ENCODE measurements at regions not wholly inside any gene's neighbourhood (a gene's known extent, or its start where the extent isn't known, plus 50 kb on each side); places are given as distances from the start of the nearest gene placed in this dataset.

- CTCF ChIA-PET = no interaction called here
- DNase-seq = no peak
- Mint-ChIP-seq H3K4me3 (no peak overlapping the region), H3K36me3 (no peaks in the 10 kb centered on the region), H3K4me1 (ENCODE audit: low read depth) (no peaks in the 10 kb centered on the region), H3K27ac (no peak overlapping the region), H3K27me3 (no peaks in the 10 kb centered on the region), H3K9me3 (peaks cover 11% of the 10 kb centered on the region)
- POLR2A ChIA-PET = no interaction called here
- intact Hi-C loops (cut with micrococcal nuclease) = no loop called here
These were observed 140.2 kb upstream of the LRP1B start for GRCh38 chr2:142270990-142271389.

GRCh38 chr2:142270291-142270690 is 139.5 kb upstream of the LRP1B start:
- Mint-ChIP-seq H3K4me3 (no peak overlapping the region), H3K27ac (no peak overlapping the region), H3K36me3 (no peaks in the 10 kb centered on the region), H3K27me3 (no peaks in the 10 kb centered on the region), H3K9me3 (peaks cover 11% of the 10 kb centered on the region), H3K4me1 (ENCODE audit: low read depth) (no peaks in the 10 kb centered on the region)
- CTCF ChIA-PET = no interaction called here
- POLR2A ChIA-PET = no interaction called here
- no peak for DNase-seq
- intact Hi-C loops (cut with micrococcal nuclease) = no loop called here

- Mint-ChIP-seq H3K27ac (no peak overlapping the region), H3K4me1 (ENCODE audit: low read depth) (no peaks in the 10 kb centered on the region), H3K9me3 (peaks cover 28% of the 10 kb centered on the region), H3K36me3 (no peaks in the 10 kb centered on the region), H3K4me3 (no peak overlapping the region), H3K27me3 (no peaks in the 10 kb centered on the region)
- no peak for DNase-seq
- POLR2A ChIA-PET = no interaction called here
- CTCF ChIA-PET = no interaction called here
- intact Hi-C loops (cut with micrococcal nuclease) = no loop called here
These were observed 128.5 kb upstream of the LRP1B start for GRCh38 chr2:142259356-142259755.

DNA sequence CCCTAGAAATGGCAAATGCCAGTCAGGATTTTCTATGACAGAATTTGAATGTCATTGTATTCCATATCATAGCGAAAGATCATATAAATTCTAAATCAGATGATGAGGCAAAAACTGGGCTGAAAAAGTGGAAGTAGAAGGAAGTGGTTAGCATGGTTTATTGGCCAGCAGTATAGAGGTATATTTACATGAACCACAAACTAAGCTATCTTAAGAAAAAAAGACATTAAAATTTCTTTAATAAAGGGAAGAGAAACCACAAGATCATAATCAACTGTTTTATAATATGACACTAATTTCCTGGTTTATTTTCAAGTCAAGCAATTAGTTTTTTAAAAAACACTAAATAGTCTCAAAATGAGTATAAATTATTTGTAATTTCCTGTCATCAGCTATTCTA is 123.2 kb upstream of the LRP1B start:
- Mint-ChIP-seq H3K4me1 (ENCODE audit: low read depth) (no peaks in the 10 kb centered on the region), H3K36me3 (no peaks in the 10 kb centered on the region)

DNA sequence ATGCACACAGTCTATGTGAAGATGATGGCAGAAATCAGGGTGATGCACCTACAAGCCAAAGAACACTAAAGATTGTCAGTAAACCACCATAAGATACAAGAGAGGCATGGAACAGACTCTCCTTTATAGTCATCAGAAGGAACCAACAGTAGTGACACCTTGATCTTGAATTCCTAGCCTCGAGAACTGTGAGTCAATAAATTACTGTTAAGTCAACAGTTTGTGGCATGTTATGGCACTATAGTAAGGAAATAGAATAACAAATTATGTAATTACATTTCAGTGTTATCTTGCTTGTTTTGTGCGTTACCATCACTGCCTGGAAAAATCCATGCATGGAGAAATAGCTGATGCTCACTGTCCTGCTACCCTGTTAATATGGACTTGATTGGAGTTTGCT is 110.2 kb upstream of the LRP1B start:
- H3K27me3 Mint-ChIP-seq = no peaks in the 10 kb centered on the region
- no peaks in the 10 kb centered on the region for H3K36me3 Mint-ChIP-seq
- no peaks in the 10 kb centered on the region for H3K4me1 Mint-ChIP-seq (ENCODE audit: low read depth)
- intact Hi-C loops (cut with micrococcal nuclease) = no loop called here
- ChIA-PET POLR2A (no interaction called here), CTCF (no interaction called here)
- H3K9me3 Mint-ChIP-seq = peaks cover 17% of the 10 kb centered on the region
- DNase-seq = no peak
- no peak overlapping the region for H3K27ac Mint-ChIP-seq
- no peak overlapping the region for H3K4me3 Mint-ChIP-seq

More for the DNA sequence above, 123.2 kb upstream of the LRP1B start:
- ChIA-PET CTCF (no interaction called here), POLR2A (no interaction called here)
- Mint-ChIP-seq H3K9me3 (peaks cover 15% of the 10 kb centered on the region), H3K4me3 (no peak overlapping the region), H3K27me3 (no peaks in the 10 kb centered on the region), H3K27ac (no peak overlapping the region)
- no peak for DNase-seq
- intact Hi-C loops (cut with micrococcal nuclease) = no loop called here

GRCh38 chr2:142236181-142236580 is 105.4 kb upstream of the LRP1B start:
- CTCF ChIA-PET = no interaction called here
- POLR2A ChIA-PET = no interaction called here
- H3K36me3 Mint-ChIP-seq = no peaks in the 10 kb centered on the region
- DNase-seq = no peak
- H3K27ac Mint-ChIP-seq = no peak overlapping the region
- no peaks in the 10 kb centered on the region for H3K27me3 Mint-ChIP-seq
- H3K4me3 Mint-ChIP-seq = no peak overlapping the region
- H3K9me3 Mint-ChIP-seq = peaks cover 15% of the 10 kb centered on the region
- intact Hi-C loops (cut with micrococcal nuclease) = no loop called here
- no peaks in the 10 kb centered on the region for H3K4me1 Mint-ChIP-seq (ENCODE audit: low read depth)

DNA sequence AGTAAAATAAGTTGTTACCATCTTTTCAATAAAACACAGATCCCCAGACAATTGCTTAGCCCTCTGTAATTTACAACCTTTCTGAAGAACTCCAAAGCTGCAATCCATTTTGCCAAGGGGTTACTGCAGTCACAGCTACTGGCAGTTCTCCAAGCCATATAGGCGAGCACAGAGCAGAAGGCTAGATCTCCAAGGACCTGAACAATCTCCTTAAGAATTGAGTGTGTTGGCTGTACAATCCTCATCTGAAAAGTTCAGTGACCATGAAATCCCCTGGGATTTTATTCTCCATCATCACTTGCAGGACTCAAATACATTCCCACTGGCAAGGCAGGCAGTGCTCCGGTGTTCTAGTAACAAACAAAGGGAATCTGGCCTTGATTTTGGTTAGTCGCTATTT is 103.9 kb upstream of the LRP1B start:
- intact Hi-C loops (cut with micrococcal nuclease) = no loop called here
- H3K9me3 Mint-ChIP-seq = peaks cover 14% of the 10 kb centered on the region
- H3K27me3 Mint-ChIP-seq = no peaks in the 10 kb centered on the region
- POLR2A ChIA-PET = no interaction called here
- no peak for DNase-seq
- no peak overlapping the region for H3K4me3 Mint-ChIP-seq
- H3K36me3 Mint-ChIP-seq = no peaks in the 10 kb centered on the region
- no peaks in the 10 kb centered on the region for H3K4me1 Mint-ChIP-seq (ENCODE audit: low read depth)
- no peak overlapping the region for H3K27ac Mint-ChIP-seq
- CTCF ChIA-PET = no interaction called here

- Mint-ChIP-seq H3K4me1 (ENCODE audit: low read depth) (no peaks in the 10 kb centered on the region), H3K9me3 (peaks cover 16% of the 10 kb centered on the region), H3K27me3 (no peaks in the 10 kb centered on the region), H3K36me3 (no peaks in the 10 kb centered on the region), H3K4me3 (no peak overlapping the region), H3K27ac (no peak overlapping the region)
- DNase-seq = no peak
- ChIA-PET CTCF (no interaction called here), POLR2A (no interaction called here)
- intact Hi-C loops (cut with micrococcal nuclease) = no loop called here
These were observed 92.5 kb upstream of the LRP1B start for GRCh38 chr2:142223309-142223708.

- no peak overlapping the region for H3K4me3 Mint-ChIP-seq
- ChIA-PET POLR2A (no interaction called here), CTCF (no interaction called here)
- peaks cover 18% of the 10 kb centered on the region for H3K9me3 Mint-ChIP-seq
- H3K27me3 Mint-ChIP-seq = no peaks in the 10 kb centered on the region
- intact Hi-C loops (cut with micrococcal nuclease) = no loop called here
- H3K27ac Mint-ChIP-seq = no peak overlapping the region
- DNase-seq = no peak
- no peaks in the 10 kb centered on the region for H3K4me1 Mint-ChIP-seq (ENCODE audit: low read depth)
- no peaks in the 10 kb centered on the region for H3K36me3 Mint-ChIP-seq
These were observed 91.9 kb upstream of the LRP1B start for GRCh38 chr2:142222715-142223114.

- POLR2A ChIA-PET = no interaction called here
- H3K27me3 Mint-ChIP-seq = no peaks in the 10 kb centered on the region
- no peak for DNase-seq
- intact Hi-C loops (cut with micrococcal nuclease) = no loop called here
- no peak overlapping the region for H3K27ac Mint-ChIP-seq
- CTCF ChIA-PET = no interaction called here
- H3K36me3 Mint-ChIP-seq = no peaks in the 10 kb centered on the region
- H3K9me3 Mint-ChIP-seq = peaks cover 19% of the 10 kb centered on the region
- no peaks in the 10 kb centered on the region for H3K4me1 Mint-ChIP-seq (ENCODE audit: low read depth)
- no peak overlapping the region for H3K4me3 Mint-ChIP-seq
These were observed 90.1 kb upstream of the LRP1B start for GRCh38 chr2:142220901-142221300.

DNA sequence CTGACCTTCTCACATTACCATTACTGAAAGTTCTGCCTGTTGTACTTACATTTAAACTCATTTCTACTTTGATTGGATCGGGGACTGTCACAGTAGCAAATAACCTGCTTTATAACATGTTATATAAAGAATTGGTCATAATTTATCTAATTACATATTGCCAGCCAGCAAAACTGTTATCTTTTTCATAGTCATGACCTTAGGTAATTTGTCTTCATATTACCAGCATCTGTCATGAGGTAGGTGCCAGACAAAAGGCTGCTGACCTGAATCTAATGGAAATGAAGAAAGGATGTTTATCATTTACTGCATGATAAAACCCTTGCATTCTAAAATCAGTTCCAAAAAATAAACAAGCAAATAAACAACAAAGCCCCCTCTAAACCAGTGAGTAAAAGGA is 89.4 kb upstream of the LRP1B start:
- intact Hi-C loops (cut with micrococcal nuclease) = no loop called here
- Mint-ChIP-seq H3K9me3 (peaks cover 19% of the 10 kb centered on the region), H3K36me3 (no peaks in the 10 kb centered on the region), H3K27me3 (no peaks in the 10 kb centered on the region), H3K4me3 (no peak overlapping the region), H3K27ac (no peak overlapping the region), H3K4me1 (ENCODE audit: low read depth) (no peaks in the 10 kb centered on the region)
- CTCF ChIA-PET = no interaction called here
- POLR2A ChIA-PET = no interaction called here
- no peak for DNase-seq

- Mint-ChIP-seq H3K4me3 (no peak overlapping the region), H3K4me1 (ENCODE audit: low read depth) (no peaks in the 10 kb centered on the region), H3K36me3 (no peaks in the 10 kb centered on the region), H3K27me3 (no peaks in the 10 kb centered on the region), H3K9me3 (peaks cover 22% of the 10 kb centered on the region), H3K27ac (no peak overlapping the region)
- intact Hi-C loops (cut with micrococcal nuclease) = no loop called here
- ChIA-PET POLR2A (no interaction called here), CTCF (no interaction called here)
- no peak for DNase-seq
These were observed 87.7 kb upstream of the LRP1B start for GRCh38 chr2:142218471-142218870.

GRCh38 chr2:142217804-142218203 is 87.0 kb upstream of the LRP1B start:
- POLR2A ChIA-PET = no interaction called here
- no peak overlapping the region for H3K27ac Mint-ChIP-seq
- DNase-seq = no peak
- H3K9me3 Mint-ChIP-seq = peaks cover 22% of the 10 kb centered on the region
- intact Hi-C loops (cut with micrococcal nuclease) = no loop called here
- CTCF ChIA-PET = no interaction called here
- no peaks in the 10 kb centered on the region for H3K4me1 Mint-ChIP-seq (ENCODE audit: low read depth)
- no peaks in the 10 kb centered on the region for H3K27me3 Mint-ChIP-seq
- H3K36me3 Mint-ChIP-seq = no peaks in the 10 kb centered on the region
- H3K4me3 Mint-ChIP-seq = no peak overlapping the region

DNA sequence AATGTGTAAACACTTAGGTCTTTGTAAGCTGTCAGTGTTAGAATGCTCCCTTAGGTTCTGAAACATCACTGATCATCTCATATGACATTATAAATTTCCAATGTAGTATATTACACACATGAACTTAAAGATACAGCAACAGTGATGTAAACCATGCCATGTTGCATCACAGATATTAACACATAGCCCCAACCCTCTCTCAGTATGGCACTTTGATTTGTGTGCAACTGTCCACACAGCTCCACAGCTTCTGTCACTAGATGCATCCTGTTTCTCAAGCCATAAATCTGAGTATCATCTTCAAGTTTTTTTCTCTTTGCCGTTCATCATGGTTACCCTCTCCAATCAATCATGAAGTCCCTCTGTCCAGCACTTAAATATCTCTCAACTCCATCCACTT is 69.2 kb upstream of the LRP1B start:
- no peaks in the 10 kb centered on the region for H3K27me3 Mint-ChIP-seq
- CTCF ChIA-PET = no interaction called here
- DNase-seq = no peak
- POLR2A ChIA-PET = no interaction called here
- H3K4me3 Mint-ChIP-seq = no peak overlapping the region
- no peaks in the 10 kb centered on the region for H3K36me3 Mint-ChIP-seq
- intact Hi-C loops (cut with micrococcal nuclease) = no loop called here
- no peaks in the 10 kb centered on the region for H3K4me1 Mint-ChIP-seq (ENCODE audit: low read depth)
- no peak overlapping the region for H3K27ac Mint-ChIP-seq
- H3K9me3 Mint-ChIP-seq = peaks cover 19% of the 10 kb centered on the region
